ENCODE measurements at regions not wholly inside any gene's neighbourhood (a gene's known extent, or its start where the extent isn't known, plus 50 kb on each side); places are given as distances from the start of the nearest gene placed in this dataset.

GRCh38 chr10:61151059-61151458 lies 207.1 kb upstream of the RHOBTB1 start:
- WGBS (ENCODE audit: insufficient coverage), result no CpG with 5 or more reads among the region's 1 CpG
- intact Hi-C loops (cut with micrococcal nuclease), result loop anchor here (5.0 kb wide), 1 partner anchor 39 kb away; no protein-coding TSS in a partner anchor
- ChIA-PET POLR2A (no interaction called here), CTCF (interaction anchor here (2.6 kb wide), 1 partner anchor 10 kb away, joined by 15 read pairs; no protein-coding TSS in a partner anchor)
- H3K4me1 ChIP-seq (ENCODE audit: control insufficient read depth in 2 of 2, insufficient read depth in 2 of 2, low read length in 2 of 2), result no peaks in the 10 kb centered on the region
- H3K4me3 Mint-ChIP-seq, result no peak overlapping the region
- no peaks in the 10 kb centered on the region for H3K79me2 ChIP-seq (ENCODE audit: control insufficient read depth, insufficient read depth, low read length)
- DNase-seq, result no peak
- H3K9me3 Mint-ChIP-seq (ENCODE audit: insufficient read depth), result no peaks in the 10 kb centered on the region
- H3K9me3 ChIP-seq (ENCODE audit: control extremely low read depth in 1 of 3, control insufficient read depth in 2 of 3, insufficient read depth in 1 of 3, low read length in 2 of 3), result no peaks in the 10 kb centered on the region
- H3K36me3 ChIP-seq (replicated peaks in 1 of 2; ENCODE audit: control extremely low read depth in 1 of 2, control insufficient read depth in 1 of 2, extremely low read depth in 1 of 2, insufficient read depth in 2 of 2, low read length in 1 of 2), result no peaks in the 10 kb centered on the region
- H3K27me3 Mint-ChIP-seq, result peaks cover 15% of the 10 kb centered on the region
- no peaks in the 10 kb centered on the region for H4K20me1 ChIP-seq (ENCODE audit: control insufficient read depth, insufficient read depth, low read length, poor library complexity, severe bottlenecking)
- no peak overlapping the region for H3K27ac ChIP-seq (ENCODE audit: low read length in 2 of 2)
- ATAC-seq (ENCODE audit: low read depth), result no peak
- no peak overlapping the region for H3K4me2 ChIP-seq (replicated peaks; ENCODE audit: low read depth, low read length, poor library complexity, severe bottlenecking)
- TF ChIP-seq, protein P1, sequence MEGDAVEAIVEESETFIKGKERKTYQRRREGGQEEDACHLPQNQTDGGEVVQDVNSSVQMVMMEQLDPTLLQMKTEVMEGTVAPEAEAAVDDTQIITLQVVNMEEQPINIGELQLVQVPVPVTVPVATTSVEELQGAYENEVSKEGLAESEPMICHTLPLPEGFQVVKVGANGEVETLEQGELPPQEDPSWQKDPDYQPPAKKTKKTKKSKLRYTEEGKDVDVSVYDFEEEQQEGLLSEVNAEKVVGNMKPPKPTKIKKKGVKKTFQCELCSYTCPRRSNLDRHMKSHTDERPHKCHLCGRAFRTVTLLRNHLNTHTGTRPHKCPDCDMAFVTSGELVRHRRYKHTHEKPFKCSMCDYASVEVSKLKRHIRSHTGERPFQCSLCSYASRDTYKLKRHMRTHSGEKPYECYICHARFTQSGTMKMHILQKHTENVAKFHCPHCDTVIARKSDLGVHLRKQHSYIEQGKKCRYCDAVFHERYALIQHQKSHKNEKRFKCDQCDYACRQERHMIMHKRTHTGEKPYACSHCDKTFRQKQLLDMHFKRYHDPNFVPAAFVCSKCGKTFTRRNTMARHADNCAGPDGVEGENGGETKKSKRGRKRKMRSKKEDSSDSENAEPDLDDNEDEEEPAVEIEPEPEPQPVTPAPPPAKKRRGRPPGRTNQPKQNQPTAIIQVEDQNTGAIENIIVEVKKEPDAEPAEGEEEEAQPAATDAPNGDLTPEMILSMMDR (IDR thresholded peaks at IDR 0.05), result no peak
- TF ChIP-seq EZH2 (IDR thresholded peaks at IDR 0.05; ENCODE audit: borderline replicate concordance, insufficient read depth, low read depth, low read length, poor library complexity, severe bottlenecking), result no peak
- no peak overlapping the region for H3K4me3 ChIP-seq (ENCODE audit: control extremely low read depth in 1 of 5, extremely low read depth in 1 of 5, insufficient read depth in 1 of 5, low read depth in 2 of 5, low read length in 4 of 5)
- H3K27ac Mint-ChIP-seq, result no peak overlapping the region
- no peaks in the 10 kb centered on the region for H3K4me1 Mint-ChIP-seq
- H3K27me3 ChIP-seq (replicated peaks in 1 of 4; ENCODE audit: control extremely low read depth in 1 of 4, control insufficient read depth in 3 of 4, insufficient read depth in 4 of 4, low read length in 3 of 4), result no peaks in the 10 kb centered on the region
- no peak overlapping the region for H3K9ac ChIP-seq (ENCODE audit: low read length)
- no peak overlapping the region for H2AFZ ChIP-seq (ENCODE audit: insufficient read depth, low read depth, low read length, poor library complexity, severe bottlenecking)

- no peak overlapping the region for H3K27ac ChIP-seq (ENCODE audit: low read length in 2 of 2)
- H3K4me2 ChIP-seq (replicated peaks; ENCODE audit: low read depth, low read length, poor library complexity, severe bottlenecking), result no peak overlapping the region
- H4K20me1 ChIP-seq (ENCODE audit: control insufficient read depth, insufficient read depth, low read length, poor library complexity, severe bottlenecking), result no peaks in the 10 kb centered on the region
- ChIA-PET POLR2A (no interaction called here), CTCF (no interaction called here)
- H2AFZ ChIP-seq (ENCODE audit: insufficient read depth, low read depth, low read length, poor library complexity, severe bottlenecking), result no peak overlapping the region
- no peaks in the 10 kb centered on the region for H3K9me3 ChIP-seq (ENCODE audit: control extremely low read depth in 1 of 3, control insufficient read depth in 2 of 3, insufficient read depth in 1 of 3, low read length in 2 of 3)
- no peak overlapping the region for H3K4me3 Mint-ChIP-seq
- H3K36me3 ChIP-seq (replicated peaks in 1 of 2; ENCODE audit: control extremely low read depth in 1 of 2, control insufficient read depth in 1 of 2, extremely low read depth in 1 of 2, insufficient read depth in 2 of 2, low read length in 1 of 2), result no peaks in the 10 kb centered on the region
- no peak overlapping the region for H3K9ac ChIP-seq (ENCODE audit: low read length)
- no peaks in the 10 kb centered on the region for H3K9me3 Mint-ChIP-seq (ENCODE audit: insufficient read depth)
- no peaks in the 10 kb centered on the region for H3K4me1 Mint-ChIP-seq
- H3K79me2 ChIP-seq (ENCODE audit: control insufficient read depth, insufficient read depth, low read length), result no peaks in the 10 kb centered on the region
- TF ChIP-seq, protein P1 (IDR thresholded peaks at IDR 0.05), result no peak
- TF ChIP-seq EZH2 (IDR thresholded peaks at IDR 0.05; ENCODE audit: borderline replicate concordance, insufficient read depth, low read depth, low read length, poor library complexity, severe bottlenecking), result no peak
- no peak for DNase-seq
- no peak overlapping the region for H3K4me3 ChIP-seq (ENCODE audit: control extremely low read depth in 1 of 5, extremely low read depth in 1 of 5, insufficient read depth in 1 of 5, low read depth in 2 of 5, low read length in 4 of 5)
- no peaks in the 10 kb centered on the region for H3K4me1 ChIP-seq (ENCODE audit: control insufficient read depth in 2 of 2, insufficient read depth in 2 of 2, low read length in 2 of 2)
- intact Hi-C loops (cut with micrococcal nuclease), result no loop called here
- peaks cover 14% of the 10 kb centered on the region for H3K27me3 Mint-ChIP-seq
- H3K27me3 ChIP-seq (replicated peaks in 1 of 4; ENCODE audit: control extremely low read depth in 1 of 4, control insufficient read depth in 3 of 4, insufficient read depth in 4 of 4, low read length in 3 of 4), result no peaks in the 10 kb centered on the region
- no peak overlapping the region for H3K27ac Mint-ChIP-seq
- no peak for ATAC-seq (ENCODE audit: low read depth)
Measured at GRCh38 chr10:61148451-61148850, 204.5 kb upstream of the RHOBTB1 start.

All from B cell (primary cell).